ENCODE measurements at regions not wholly inside any gene's neighbourhood (a gene's known extent, or its start where the extent isn't known, plus 50 kb on each side); places are given as distances from the start of the nearest gene placed in this dataset.
"Not testable (repeated sequence)": the region's sequence is repeated elsewhere in the genome, so short reads cannot be mapped to it uniquely, and the experiment has no call there.

DNA sequence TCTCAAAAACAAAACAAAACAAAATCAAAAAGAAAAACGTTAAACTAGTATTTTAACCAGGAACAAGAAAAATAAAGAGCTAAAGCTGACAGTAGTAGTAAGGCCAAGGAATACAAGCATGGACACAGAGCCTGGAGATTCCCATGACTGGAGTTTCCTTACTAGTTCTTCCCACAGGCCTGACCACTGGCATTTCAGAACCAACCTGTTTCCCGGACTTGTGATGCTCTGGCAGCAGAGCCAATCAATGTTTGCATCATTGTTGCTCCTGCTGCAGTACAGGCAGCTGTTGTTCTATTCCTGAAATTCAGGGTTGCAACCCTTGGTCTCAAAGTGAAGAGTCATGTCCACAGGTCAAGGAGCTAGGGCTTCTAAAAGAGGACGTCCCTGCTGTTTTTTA is 111.3 kb upstream of the WARS2 start:
- no peak for DNase-seq (ENCODE audit: extremely low spot score, unreplicated experiment)
- no peak overlapping the region for H3K27ac Mint-ChIP-seq
- H3K27me3 Mint-ChIP-seq, result no peaks in the 10 kb centered on the region
- H3K4me3 Mint-ChIP-seq, result no peak overlapping the region
- no peaks in the 10 kb centered on the region for H3K36me3 Mint-ChIP-seq
- peaks cover 9% of the 10 kb centered on the region for H3K4me1 Mint-ChIP-seq (ENCODE audit: unreplicated experiment)
- H3K9me3 Mint-ChIP-seq, result no peaks in the 10 kb centered on the region
- TF ChIP-seq CTCF (conservative IDR thresholded peaks at IDR 0.05), result no peak

- H3K27ac Mint-ChIP-seq, result no peak overlapping the region
- H3K4me1 Mint-ChIP-seq (ENCODE audit: unreplicated experiment), result peaks cover 9% of the 10 kb centered on the region
- no peak for DNase-seq (ENCODE audit: extremely low spot score, unreplicated experiment)
- no peaks in the 10 kb centered on the region for H3K36me3 Mint-ChIP-seq
- H3K9me3 Mint-ChIP-seq, result no peaks in the 10 kb centered on the region
- H3K4me3 Mint-ChIP-seq, result no peak overlapping the region
- no peak for TF ChIP-seq CTCF (conservative IDR thresholded peaks at IDR 0.05)
- no peaks in the 10 kb centered on the region for H3K27me3 Mint-ChIP-seq
Observed at GRCh38 chr1:119253366-119253765, 112.9 kb upstream of the WARS2 start.

- TF ChIP-seq CTCF (conservative IDR thresholded peaks at IDR 0.05), result no peak
- Mint-ChIP-seq H3K4me3 (no peak overlapping the region), H3K4me1 (ENCODE audit: unreplicated experiment) (peaks cover 6% of the 10 kb centered on the region), H3K27me3 (no peaks in the 10 kb centered on the region), H3K27ac (no peak overlapping the region), H3K9me3 (no peaks in the 10 kb centered on the region), H3K36me3 (no peaks in the 10 kb centered on the region)
- no peak for DNase-seq (ENCODE audit: extremely low spot score, unreplicated experiment)
Observed at GRCh38 chr1:119254067-119254720, 113.7 kb upstream of the WARS2 start.

DNA sequence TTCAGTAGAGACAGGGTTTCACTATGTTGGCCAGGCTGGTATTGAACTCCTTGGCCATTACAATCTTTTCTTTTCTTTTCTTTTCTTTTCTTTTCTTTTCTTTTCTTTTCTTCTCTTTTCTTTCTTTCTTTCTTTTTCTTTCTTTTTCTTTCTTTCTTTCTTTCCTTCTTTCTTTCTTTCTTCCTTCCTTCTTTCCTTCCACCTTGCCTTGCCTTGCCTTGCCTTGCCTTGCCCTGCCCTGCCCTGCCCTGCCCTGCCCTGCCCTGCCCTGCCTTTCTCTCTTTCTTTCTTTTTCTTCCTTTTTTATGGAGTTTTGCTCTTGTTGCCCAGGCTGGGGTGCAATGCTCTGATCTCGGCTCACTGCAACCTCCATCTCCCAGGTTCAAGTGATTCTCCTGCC is 112.5 kb upstream of the HAO2 start:
- not testable (repeated sequence) for H3K4me1 Mint-ChIP-seq (ENCODE audit: unreplicated experiment); H3K9me3 Mint-ChIP-seq; H3K27ac Mint-ChIP-seq; DNase-seq (ENCODE audit: extremely low spot score, unreplicated experiment); H3K36me3 Mint-ChIP-seq; H3K4me3 Mint-ChIP-seq; H3K27me3 Mint-ChIP-seq

- Mint-ChIP-seq H3K9me3 (no peaks in the 10 kb centered on the region), H3K27ac (no peak overlapping the region), H3K4me3 (no peak overlapping the region), H3K36me3 (no peaks in the 10 kb centered on the region), H3K4me1 (ENCODE audit: unreplicated experiment) (no peaks in the 10 kb centered on the region), H3K27me3 (no peaks in the 10 kb centered on the region)
- no peak for TF ChIP-seq CTCF (conservative IDR thresholded peaks at IDR 0.05)
- DNase-seq (ENCODE audit: extremely low spot score, unreplicated experiment), result no peak
Observed at GRCh38 chr1:119260506-119260905, 108.1 kb upstream of the HAO2 start.

DNA sequence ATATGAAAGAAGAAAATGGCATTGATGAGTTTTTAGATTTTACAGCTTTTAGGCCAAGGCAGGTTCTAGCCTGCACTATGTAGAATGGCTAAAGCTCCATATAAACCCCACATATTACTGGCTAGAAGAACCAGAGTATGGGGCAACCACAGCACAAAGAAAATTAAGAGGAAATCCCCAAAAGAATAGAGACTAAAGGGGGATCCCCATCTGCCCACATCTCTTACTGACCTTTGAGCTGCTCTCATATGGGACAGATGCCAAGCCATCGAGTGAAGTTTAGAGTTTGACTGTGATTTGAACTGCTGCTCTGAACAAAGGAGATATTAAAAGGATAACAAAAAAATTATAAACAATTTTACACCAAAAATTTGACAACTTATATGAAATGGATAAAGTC is 102.2 kb upstream of the HAO2 start:
- no peak for TF ChIP-seq CTCF (conservative IDR thresholded peaks at IDR 0.05)
- H3K36me3 Mint-ChIP-seq, result no peaks in the 10 kb centered on the region
- H3K4me1 Mint-ChIP-seq (ENCODE audit: unreplicated experiment), result no peaks in the 10 kb centered on the region
- no peak for DNase-seq (ENCODE audit: extremely low spot score, unreplicated experiment)
- H3K27ac Mint-ChIP-seq, result no peak overlapping the region
- peaks cover 6% of the 10 kb centered on the region for H3K9me3 Mint-ChIP-seq
- H3K4me3 Mint-ChIP-seq, result no peak overlapping the region
- no peaks in the 10 kb centered on the region for H3K27me3 Mint-ChIP-seq

All from type B pancreatic cell (in vitro differentiated cells).